DOHH2 (cell line): ENCODE measurements at regions not wholly inside any gene's neighbourhood (a gene's known extent, or its start where the extent isn't known, plus 50 kb on each side); places are given as distances from the start of the nearest gene placed in this dataset.

Experiments used
- H3F3A ChIP-seq: fragments of 200-600 bp; sonication (generic), shearing (Covaris generic); 2 replicates; pipeline ENCODE4 v1.6.0; 2016; ENCODE audit warnings: antibody characterized with exemption, mild to moderate bottlenecking; ENCODE audit not compliant: control insufficient read depth, insufficient read depth
- H3K27ac ChIP-seq: fragments of 200-600 bp; sonication (generic); 2 replicates; pipeline ENCODE4 v1.5.1; 2014; ENCODE audit warnings: low read depth, mild to moderate bottlenecking, low read length, moderate library complexity
- H3K27me3 ChIP-seq: fragments of 200-600 bp; sonication (generic); 2 replicates; pipeline ENCODE4 v1.6.1; 2014; ENCODE audit warnings: mild to moderate bottlenecking, low read length, mixed read lengths; ENCODE audit not compliant: control insufficient read depth
- H3K36me3 ChIP-seq: fragments of 200-600 bp; sonication (generic); 2 replicates; pipeline ENCODE4 v1.6.1; 2014; ENCODE audit warnings: mild to moderate bottlenecking, low read length, moderate library complexity, mixed read lengths; ENCODE audit not compliant: control insufficient read depth
- H3K4me1 ChIP-seq: fragments of 200-600 bp; sonication (generic); 2 replicates; pipeline ENCODE4 v1.6.1; 2014; ENCODE audit warnings: mild to moderate bottlenecking, low read length, mixed read lengths; ENCODE audit not compliant: control insufficient read depth
- H3K4me2 ChIP-seq: fragments of 200-600 bp; sonication (generic); 2 replicates; pipeline ENCODE4 v1.6.0; 2014; ENCODE audit warnings: mild to moderate bottlenecking, low read length, moderate library complexity
- H3K4me3 ChIP-seq: fragments of 200-600 bp; sonication (generic); 2 replicates; pipeline ENCODE4 v1.5.1; 2014; ENCODE audit warnings: mild to moderate bottlenecking, low read length, mixed read lengths
- H3K79me2 ChIP-seq: fragments of 200-600 bp; sonication (generic); 2 replicates; pipeline ENCODE4 v1.6.1; 2014; ENCODE audit warnings: mild to moderate bottlenecking, low read length, mixed read lengths; ENCODE audit not compliant: control insufficient read depth
- H3K9me2 ChIP-seq: fragments of 200-600 bp; sonication (generic); replicated peaks from 2 replicates; pipeline ENCODE4 v1.6.1; 2014; ENCODE audit warnings: mild to moderate bottlenecking, low read length, mixed read lengths; ENCODE audit not compliant: control insufficient read depth
- H3K9me3 ChIP-seq: fragments of 200-600 bp; sonication (generic); 2 replicates; pipeline ENCODE4 v1.6.1; 2014; ENCODE audit warnings: antibody characterized with exemption, low read length, mixed read lengths; ENCODE audit not compliant: control insufficient read depth, insufficient read depth
- H4K20me1 ChIP-seq: fragments of 200-600 bp; sonication (generic); 2 replicates; pipeline ENCODE4 v1.6.0; 2014; ENCODE audit warnings: low read depth, mild to moderate bottlenecking, antibody characterized with exemption, low read length, moderate library complexity; ENCODE audit not compliant: control insufficient read depth, insufficient read depth
- CTCF ChIP-seq: fragments of 200-600 bp; sonication (generic); IDR thresholded peaks from one replicate; pipeline ENCODE4 v1.5.1; 2014; ENCODE audit warnings: antibody characterized with exemption, mild to moderate bottlenecking, low read depth, low read length; ENCODE audit not compliant: poor library complexity, severe bottlenecking
- EZH2phosphoT487 ChIP-seq: fragments of 200-600 bp; sonication (generic); IDR thresholded peaks from 2 replicates; pipeline ENCODE4 v1.6.1; 2017; ENCODE audit warnings: borderline replicate concordance, mild to moderate bottlenecking, antibody characterized with exemption, low read length, moderate library complexity, mixed read lengths

- Histone ChIP-seq H4K20me1 (no peaks in the 10 kb centered on the region), H3K4me2 (no peak overlapping the region), H3K27me3 (no peaks in the 10 kb centered on the region), H3K9me3 (no peaks in the 10 kb centered on the region), H3F3A (no peaks in the 10 kb centered on the region), H3K79me2 (no peaks in the 10 kb centered on the region), H3K36me3 (no peaks in the 10 kb centered on the region), H3K27ac (no peak overlapping the region), H3K9me2 (no peaks in the 10 kb centered on the region), H3K4me3 (no peak overlapping the region), H3K4me1 (no peaks in the 10 kb centered on the region)
- no peak for TF ChIP-seq CTCF
- TF ChIP-seq EZH2phosphoT487 = no peak
Measured at GRCh38 chrX:16320765-16321355, 153.6 kb downstream of the MAGEB17 start.

- Histone ChIP-seq H3K4me3 (no peak overlapping the region), H3K36me3 (no peaks in the 10 kb centered on the region), H3K27ac (no peak overlapping the region), H3K79me2 (no peaks in the 10 kb centered on the region), H3K4me2 (no peak overlapping the region), H4K20me1 (no peaks in the 10 kb centered on the region), H3F3A (no peaks in the 10 kb centered on the region), H3K9me2 (no peaks in the 10 kb centered on the region), H3K4me1 (no peaks in the 10 kb centered on the region), H3K9me3 (no peaks in the 10 kb centered on the region), H3K27me3 (no peaks in the 10 kb centered on the region)
- TF ChIP-seq CTCF (no peak), EZH2phosphoT487 (no peak)
Measured at GRCh38 chrX:16333453-16333852, 166.2 kb downstream of the MAGEB17 start.

GRCh38 chrX:16335181-16335580 is 167.9 kb downstream of the MAGEB17 start:
- Histone ChIP-seq H3K9me3 (no peaks in the 10 kb centered on the region), H3K4me1 (no peaks in the 10 kb centered on the region), H3K27me3 (no peaks in the 10 kb centered on the region), H3K27ac (no peak overlapping the region), H3K79me2 (no peaks in the 10 kb centered on the region), H3K4me3 (no peak overlapping the region), H3F3A (no peaks in the 10 kb centered on the region), H3K9me2 (no peaks in the 10 kb centered on the region), H3K4me2 (no peak overlapping the region), H4K20me1 (no peaks in the 10 kb centered on the region), H3K36me3 (no peaks in the 10 kb centered on the region)
- no peak for TF ChIP-seq EZH2phosphoT487
- TF ChIP-seq CTCF = no peak
